HG02973 (cell line): ENCODE measurements at regions not wholly inside any gene's neighbourhood (a gene's known extent, or its start where the extent isn't known, plus 50 kb on each side); places are given as distances from the start of the nearest gene placed in this dataset.

Experiments used
- ATAC-seq: cut with Tn5 transposase; IDR thresholded peaks from one replicate; pipeline ENCODE4 v1.9.1; 2021; ENCODE audit warnings: moderate library complexity; ENCODE audit not compliant: unreplicated experiment

DNA sequence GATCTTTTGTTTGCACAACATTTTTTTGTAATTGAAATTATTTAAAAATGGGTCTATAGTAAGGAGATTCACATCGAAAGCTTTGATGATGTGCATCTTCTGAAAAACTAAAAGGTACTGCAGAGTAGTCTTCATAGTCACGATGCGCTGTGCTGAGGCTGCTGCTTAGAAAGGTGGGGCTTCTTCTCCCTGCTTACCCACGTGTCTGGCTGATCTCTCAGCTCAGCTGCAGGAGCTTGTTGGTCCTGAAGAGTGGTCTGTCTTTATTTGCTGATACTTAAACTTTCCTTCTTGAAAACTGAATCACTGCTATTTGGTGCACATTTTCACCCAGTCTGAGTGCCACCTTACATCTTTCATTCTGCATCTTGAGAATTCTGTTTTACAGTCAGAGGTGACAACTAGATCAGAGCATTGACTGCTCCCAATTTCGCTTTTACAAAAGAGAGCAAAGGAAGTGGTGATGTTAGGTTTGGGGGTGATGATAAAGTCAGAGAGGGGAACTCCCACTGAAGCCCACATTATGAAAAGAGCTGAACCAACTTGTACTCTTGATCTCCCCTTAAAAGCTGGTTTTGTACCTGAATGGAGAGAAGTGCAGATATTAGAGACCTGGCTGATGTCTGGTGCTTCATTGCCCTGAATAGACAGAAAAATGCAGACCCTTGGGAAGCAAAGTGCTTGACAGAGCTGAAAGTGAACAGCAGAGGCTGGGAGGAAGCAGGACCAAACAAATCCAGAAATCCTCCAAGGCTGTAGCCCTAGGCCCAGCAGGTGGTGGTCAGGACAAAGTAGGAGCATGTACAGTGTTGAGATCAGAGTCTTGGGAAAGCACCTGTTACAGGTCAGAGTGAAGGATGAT, 984.5 kb downstream of the TSN start:
- ATAC-seq, result no peak

GRCh38 chr2:122740594-122740948, 985.1 kb downstream of the TSN start:
- ATAC-seq, result no peak

GRCh38 chr2:122741403-122741802, 986.0 kb downstream of the TSN start:
- ATAC-seq, result no peak

GRCh38 chr2:122743021-122743675, 987.7 kb downstream of the TSN start:
- no peak for ATAC-seq

- ATAC-seq, result no peak
These were observed 990.2 kb downstream of the TSN start for GRCh38 chr2:122745603-122746002.

DNA sequence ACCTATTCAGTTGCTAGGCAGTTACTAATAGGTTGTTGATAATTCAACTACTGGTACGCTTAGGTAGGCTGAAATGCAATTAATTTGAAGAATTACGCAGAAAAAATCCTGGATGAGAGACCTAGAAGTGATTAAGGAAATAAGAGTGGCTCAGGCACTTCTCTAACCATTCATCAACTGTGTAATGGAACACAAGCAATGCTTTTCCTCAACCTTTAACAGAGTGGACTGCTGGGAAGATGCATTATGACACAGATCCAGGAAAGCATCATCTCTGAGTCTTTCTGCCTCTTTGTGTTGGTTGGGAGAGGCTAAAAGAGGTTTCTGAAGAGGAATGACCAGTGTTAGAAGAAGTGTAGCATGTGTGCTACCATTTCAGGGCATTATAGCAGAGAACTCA, 992.2 kb downstream of the TSN start:
- no peak for ATAC-seq

- ATAC-seq, result no peak
These were observed 993.1 kb downstream of the TSN start for GRCh38 chr2:122748552-122749011.

DNA sequence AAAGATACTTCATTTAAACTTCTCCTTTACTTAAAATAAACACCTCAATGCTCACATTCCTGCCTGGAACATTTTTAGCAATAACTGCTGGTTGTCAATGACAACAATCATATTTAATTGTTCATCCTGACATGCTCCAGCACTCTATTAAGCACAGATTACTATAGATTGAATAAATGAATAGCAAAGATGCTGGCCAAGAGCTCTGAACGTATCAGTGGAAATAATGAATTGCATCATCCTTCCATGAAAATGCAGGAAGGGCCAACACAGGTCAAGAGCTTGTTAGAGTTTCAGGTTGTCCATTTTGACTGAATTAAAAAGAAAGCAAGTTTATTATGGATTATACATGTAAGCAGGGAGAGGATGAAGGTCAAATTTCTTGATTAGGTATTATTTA, 994.0 kb downstream of the TSN start:
- ATAC-seq, result no peak

- no peak for ATAC-seq
These were observed 994.6 kb downstream of the TSN start for GRCh38 chr2:122750095-122750494.

- no peak for ATAC-seq
These were observed 995.4 kb downstream of the TSN start for GRCh38 chr2:122750808-122751207.

GRCh38 chr2:122753336-122753735, 997.9 kb downstream of the TSN start:
- ATAC-seq, result no peak

GRCh38 chr2:122754561-122754960, 999.1 kb downstream of the TSN start:
- ATAC-seq, result no peak

- ATAC-seq, result no peak
These were observed 999.9 kb downstream of the TSN start for GRCh38 chr2:122755281-122755780.

DNA sequence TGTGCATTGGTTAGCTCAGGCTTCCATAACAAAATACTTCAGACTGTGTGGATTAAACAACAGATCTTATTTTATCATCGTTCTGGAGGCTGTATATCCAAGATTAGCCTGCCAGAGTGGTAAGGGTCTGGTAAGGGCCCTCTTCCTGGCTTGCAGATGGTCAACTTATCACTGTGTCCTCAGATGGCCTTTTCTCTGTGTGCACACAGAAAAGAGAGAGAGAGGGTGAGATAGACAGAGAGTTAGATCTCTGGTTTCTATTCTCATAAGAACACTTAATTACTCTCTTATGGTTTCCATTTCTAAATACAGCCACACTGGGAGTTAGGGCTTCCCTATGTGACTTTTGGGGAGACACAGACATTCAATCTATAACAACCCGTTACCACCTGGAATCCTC, 1003.5 kb downstream of the TSN start:
- ATAC-seq, result no peak

DNA sequence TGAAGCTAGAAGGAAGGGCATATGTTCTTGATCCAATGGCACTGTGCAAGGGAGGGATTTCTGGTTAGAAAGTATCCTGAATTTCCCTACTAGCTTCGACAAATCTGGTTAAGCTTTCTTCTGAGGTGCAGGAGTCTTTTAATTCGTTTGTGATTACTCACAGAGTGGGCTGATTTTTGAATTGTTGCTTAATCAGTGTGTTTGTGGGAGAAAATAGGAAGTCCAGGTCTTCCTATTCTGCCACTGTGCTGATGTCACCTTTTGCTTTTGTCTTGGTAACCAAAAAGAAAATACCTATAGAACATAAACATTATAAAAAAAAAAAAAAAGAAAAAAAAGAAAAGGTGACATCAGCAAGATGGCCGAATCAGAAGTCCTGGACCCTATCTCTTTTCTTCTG, 1008.6 kb downstream of the TSN start:
- ATAC-seq, result no peak

DNA sequence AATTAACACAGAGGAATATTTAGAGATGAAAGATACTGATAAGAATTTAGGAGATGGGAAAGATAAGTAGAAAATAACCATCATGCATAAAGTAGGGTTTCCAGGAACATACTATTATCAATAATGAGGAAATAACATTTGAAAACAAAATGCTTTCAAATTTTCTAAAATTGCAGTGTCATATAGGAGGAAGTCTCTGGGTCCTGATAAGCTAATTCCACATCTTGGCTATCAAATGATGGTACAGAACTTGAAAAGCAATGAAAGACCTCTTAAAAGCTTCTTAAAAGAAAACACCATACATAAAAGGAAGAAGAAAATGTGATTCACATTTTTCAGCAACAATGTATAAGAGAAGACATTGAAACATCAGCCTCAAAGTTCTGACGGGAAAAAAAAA, 1024.8 kb downstream of the TSN start:
- no peak for ATAC-seq

GRCh38 chr2:122794100-122794499, 1038.6 kb downstream of the TSN start:
- ATAC-seq, result no peak

DNA sequence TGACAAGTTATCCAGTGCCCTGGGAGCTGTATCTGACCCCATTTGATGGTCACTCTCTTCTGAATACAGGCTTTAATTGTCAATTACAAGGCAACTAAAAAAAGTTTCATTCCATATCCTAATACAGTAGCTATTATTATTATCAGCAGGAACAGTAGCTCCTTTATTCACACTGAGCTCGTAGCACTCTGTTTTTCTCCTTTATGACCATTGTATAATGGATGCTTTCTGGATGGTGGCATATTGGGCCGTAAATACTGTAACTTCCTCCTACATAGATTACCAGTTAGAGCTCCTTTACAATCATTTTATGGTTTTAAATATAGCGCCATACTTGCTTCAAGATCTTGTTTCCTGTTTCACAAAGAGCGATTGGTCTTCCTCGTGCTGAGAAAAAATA, 1040.3 kb downstream of the TSN start:
- ATAC-seq, result no peak

GRCh38 chr2:122799391-122799790, 1043.9 kb downstream of the TSN start:
- ATAC-seq, result no peak

DNA sequence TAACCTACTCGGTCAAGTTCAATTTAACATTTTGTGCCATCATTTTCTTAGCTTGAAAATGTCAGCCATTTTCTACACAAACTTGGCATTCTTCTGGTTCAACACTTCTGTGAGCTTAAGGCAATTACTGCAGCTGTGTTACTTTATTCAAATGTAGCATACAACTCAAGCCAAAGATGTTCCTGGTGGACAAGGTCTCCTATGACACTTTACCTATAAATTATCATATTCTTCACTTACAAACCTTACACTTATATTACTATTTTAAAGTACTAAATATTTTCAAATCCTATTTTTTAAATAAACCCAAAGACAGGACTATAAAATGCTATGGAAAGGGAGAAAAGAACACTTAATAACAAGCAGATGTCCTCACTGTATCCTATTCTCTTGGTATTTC, 1045.3 kb downstream of the TSN start:
- no peak for ATAC-seq

DNA sequence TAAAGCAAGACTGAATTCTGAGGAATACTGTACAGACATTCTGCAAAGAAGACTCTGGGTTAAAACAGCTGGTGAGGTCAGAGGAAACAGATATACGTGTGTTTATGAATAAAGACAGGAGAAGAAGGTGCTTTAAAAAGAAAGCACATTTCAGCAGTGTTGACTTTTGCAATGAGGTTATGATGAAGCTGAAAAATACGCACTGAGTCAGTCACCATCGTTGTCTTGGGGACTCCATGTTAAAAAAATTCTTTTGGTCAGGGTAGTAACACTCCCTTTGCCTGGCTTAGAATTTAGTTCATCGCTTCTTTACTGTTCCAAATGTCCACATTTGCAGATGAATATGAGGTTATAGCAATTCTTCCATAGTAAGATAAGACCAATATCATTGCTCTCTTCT, 1049.0 kb downstream of the TSN start:
- no peak for ATAC-seq

- no peak for ATAC-seq
These were observed 1049.9 kb downstream of the TSN start for GRCh38 chr2:122805346-122805745.
